ENCODE measurements at regions not wholly inside any gene's neighbourhood (a gene's known extent, or its start where the extent isn't known, plus 50 kb on each side); places are given as distances from the start of the nearest gene placed in this dataset.

GRCh38 chr2:185473838-185474237 lies 264.8 kb upstream of the FSIP2 start:
- TF ChIP-seq EZH2 (IDR thresholded peaks at IDR 0.05; ENCODE audit: insufficient read depth, poor library complexity, severe bottlenecking) (no peak), EZH2phosphoT487 (IDR thresholded peaks at IDR 0.05; ENCODE audit: insufficient read depth, low read depth) (no peak)

All from GM23248 (cell line).